Adrenal gland (tissue), 9 donors: ENCODE measurements at regions not wholly inside any gene's neighbourhood (a gene's known extent, or its start where the extent isn't known, plus 50 kb on each side); places are given as distances from the start of the nearest gene placed in this dataset.
"Not testable (repeated sequence)": the region's sequence is repeated elsewhere in the genome, so short reads cannot be mapped to it uniquely, and the experiment has no call there.

Experiments used
- DNase-seq, 7 donors: peaks; one replicate each; pipeline ENCODE4 v3.0.0-alpha.2; 2019 to 2020
- H3K27ac ChIP-seq, 5 donors: fragments of 200-600 bp; sonication (generic) in 4 of 5; 1 replicate in 3 of 5; 2 replicates in 2 of 5; pipeline versions ENCODE4 v1.5.1 to v1.8.0; 2016 to 2020; ENCODE audit warnings: mild to moderate bottlenecking in 1 of 5
- H3K27me3 ChIP-seq: fragments of 200-600 bp; 2 replicates; pipeline ENCODE4 v1.8.0; 2021
- H3K36me3 ChIP-seq, 2 donors: fragments of 200-600 bp; replicated peaks in 1 of 2; 1 replicate in 1 of 2; 2 replicates in 1 of 2; pipeline versions ENCODE4 v1.5.1 to v1.8.0; 2018 to 2022
- H3K4me1 ChIP-seq, 2 donors: fragments of 200-600 bp; replicated peaks in 1 of 2; 1 replicate in 1 of 2; 2 replicates in 1 of 2; pipeline versions ENCODE4 v1.5.1 to v1.8.0; 2018 to 2021
- H3K4me3 ChIP-seq, 4 donors: fragments of 200-600 bp; sonication (generic) in 3 of 4; one replicate each; pipeline ENCODE4 v1.5.1; 2016 to 2018
- H3K9me3 ChIP-seq, 3 donors: fragments of 200-600 bp; sonication (generic) in 1 of 3; replicated peaks in 1 of 3; 1 replicate in 2 of 3; 2 replicates in 1 of 3; pipeline versions ENCODE4 v1.5.1 to v1.8.0; 2016 to 2021
- POLR2A ChIP-seq, 2 donors: fragments of 450-650 bp; IDR thresholded peaks; one replicate each; pipeline ENCODE4 v1.6.1; 2017; ENCODE audit warnings: antibody characterized with exemption in 2 of 2, mild to moderate bottlenecking in 2 of 2, moderate library complexity in 1 of 2
- WGBS, 4 donors: extraction: QIAGEN DNeasy Blood & Tissue Kit in 2 of 4; methylation state at CpG; one replicate each; pipeline versions ENCODE4 v1.1.5 to v1.1.7; 2013 to 2017; 5-methylcytosine and 5-hydroxymethylcytosine counted together
- intact Hi-C, 2 donors: fragments of 100-400 bp; cut with DNase I; formaldehyde crosslinking; loops; one replicate each; pipeline versions ENCODE4 v1.14.1 to v1.15.0; 2022 to 2023
- TF ChIP-seq, protein P1 (sequence below), 6 experiments: fragments of 450-650 bp in 4 of 6; fragments of 200-600 bp in 2 of 6; sonication (generic) in 1 of 6; IDR thresholded peaks; 1 replicate in 5 of 6; 2 replicates in 1 of 6; pipeline versions ENCODE4 v1.5.1 to v1.8.0; 2016 to 2021; ENCODE audit warnings: antibody characterized with exemption in 6 of 6, mild to moderate bottlenecking in 2 of 6, moderate library complexity in 1 of 6
- donor health status: healthy with polysubstance abuse.
- donor health status: Bipolar disorder and iron deficiency.
- donor health status: DM: yes; HTN: yes; CAD: no.
- donor health status: DM: no; HTN: no; CAD: no.
- donor health status: DM: no; HTN: no; CAD: no.

DNA sequence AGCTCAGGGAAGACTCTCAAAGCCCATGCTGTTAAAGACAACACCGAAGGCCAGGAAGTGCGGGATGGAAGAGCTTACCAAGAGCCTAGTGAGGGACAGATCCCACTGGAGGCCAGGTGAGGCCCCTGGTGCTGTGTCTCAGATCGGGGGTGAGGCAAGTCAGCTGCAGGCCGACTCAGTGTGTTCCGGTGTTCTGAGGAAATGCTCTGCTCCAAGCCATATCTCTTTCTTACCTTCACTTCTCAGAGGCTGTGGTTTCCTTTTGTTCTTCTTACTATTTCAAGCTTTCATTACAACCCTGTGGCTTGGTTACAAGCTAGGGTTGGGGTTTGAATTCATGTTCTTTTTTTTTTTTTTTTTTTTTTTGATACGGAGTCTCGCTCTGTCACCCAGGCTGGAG is 114.3 kb upstream of the ZFP64 start:
- TF ChIP-seq, protein P1, sequence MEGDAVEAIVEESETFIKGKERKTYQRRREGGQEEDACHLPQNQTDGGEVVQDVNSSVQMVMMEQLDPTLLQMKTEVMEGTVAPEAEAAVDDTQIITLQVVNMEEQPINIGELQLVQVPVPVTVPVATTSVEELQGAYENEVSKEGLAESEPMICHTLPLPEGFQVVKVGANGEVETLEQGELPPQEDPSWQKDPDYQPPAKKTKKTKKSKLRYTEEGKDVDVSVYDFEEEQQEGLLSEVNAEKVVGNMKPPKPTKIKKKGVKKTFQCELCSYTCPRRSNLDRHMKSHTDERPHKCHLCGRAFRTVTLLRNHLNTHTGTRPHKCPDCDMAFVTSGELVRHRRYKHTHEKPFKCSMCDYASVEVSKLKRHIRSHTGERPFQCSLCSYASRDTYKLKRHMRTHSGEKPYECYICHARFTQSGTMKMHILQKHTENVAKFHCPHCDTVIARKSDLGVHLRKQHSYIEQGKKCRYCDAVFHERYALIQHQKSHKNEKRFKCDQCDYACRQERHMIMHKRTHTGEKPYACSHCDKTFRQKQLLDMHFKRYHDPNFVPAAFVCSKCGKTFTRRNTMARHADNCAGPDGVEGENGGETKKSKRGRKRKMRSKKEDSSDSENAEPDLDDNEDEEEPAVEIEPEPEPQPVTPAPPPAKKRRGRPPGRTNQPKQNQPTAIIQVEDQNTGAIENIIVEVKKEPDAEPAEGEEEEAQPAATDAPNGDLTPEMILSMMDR (IDR thresholded peaks at IDR 0.05), result no peak
- TF ChIP-seq POLR2A (IDR thresholded peaks at IDR 0.05), result no peak
- intact Hi-C loops, result no loop called here
- no peak overlapping the region for H3K4me3 ChIP-seq

DNA sequence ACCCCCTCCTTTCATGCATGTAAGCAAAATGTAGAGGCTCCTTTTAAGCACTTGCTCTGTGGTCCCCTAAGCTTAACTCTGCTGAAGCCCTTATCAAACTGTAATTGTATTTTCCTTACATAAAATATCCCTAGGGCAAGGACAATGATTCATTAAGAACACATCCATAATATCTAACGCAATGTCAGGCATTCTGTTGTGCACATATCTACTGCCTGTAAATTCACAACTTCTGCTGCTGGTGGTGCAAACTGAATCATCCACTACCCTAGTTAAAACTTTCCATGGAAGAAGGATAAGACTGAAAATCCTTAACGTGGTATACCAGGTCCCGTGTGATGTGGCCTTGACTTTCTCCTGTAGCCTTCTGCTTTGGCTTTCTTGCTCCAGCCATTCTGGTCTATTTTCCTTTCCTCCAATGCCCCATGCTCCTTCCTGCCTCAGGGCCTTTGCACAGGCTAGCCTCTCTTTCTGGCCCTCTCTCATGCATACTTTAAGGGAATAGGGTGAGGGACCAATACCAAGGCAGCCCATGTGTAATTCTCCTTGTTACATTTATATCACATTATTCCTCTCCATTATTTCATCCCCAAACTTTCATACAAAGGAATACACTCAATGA is 113.6 kb upstream of the ZFP64 start:
- 40 to 54% (median 48%) methylated on average over 3 of the region's 3 CpGs for WGBS, 4 donors
- Histone ChIP-seq H3K27me3 (no peaks in the 10 kb centered on the region), H3K4me3 (no peak overlapping the region), H3K4me1 (peaks cover 0 to 15% of the 10 kb centered on the region in 2 donors), H3K36me3 (no peaks in the 10 kb centered on the region), H3K9me3 (no peaks in the 10 kb centered on the region), H3K27ac (no peak overlapping the region)
- TF ChIP-seq, protein P1 (IDR thresholded peaks at IDR 0.05), result no peak
- no peak for TF ChIP-seq POLR2A (IDR thresholded peaks at IDR 0.05)
- intact Hi-C loops, result no loop called here
- peak in 3 of 7 donors; percentile 10 to 21 (median 18) for DNase-seq

More for the DNA sequence above, 114.3 kb upstream of the ZFP64 start:
- H3K36me3 ChIP-seq, result no peaks in the 10 kb centered on the region
- H3K27me3 ChIP-seq, result no peaks in the 10 kb centered on the region
- WGBS, 4 donors, result 78 to 97% (median 87%) methylated on average over 7 of the region's 7 CpGs
- no peak overlapping the region for H3K27ac ChIP-seq
- no peaks in the 10 kb centered on the region for H3K9me3 ChIP-seq
- H3K4me1 ChIP-seq, result peaks cover 0 to 15% of the 10 kb centered on the region in 2 donors
- no peak for DNase-seq

DNA sequence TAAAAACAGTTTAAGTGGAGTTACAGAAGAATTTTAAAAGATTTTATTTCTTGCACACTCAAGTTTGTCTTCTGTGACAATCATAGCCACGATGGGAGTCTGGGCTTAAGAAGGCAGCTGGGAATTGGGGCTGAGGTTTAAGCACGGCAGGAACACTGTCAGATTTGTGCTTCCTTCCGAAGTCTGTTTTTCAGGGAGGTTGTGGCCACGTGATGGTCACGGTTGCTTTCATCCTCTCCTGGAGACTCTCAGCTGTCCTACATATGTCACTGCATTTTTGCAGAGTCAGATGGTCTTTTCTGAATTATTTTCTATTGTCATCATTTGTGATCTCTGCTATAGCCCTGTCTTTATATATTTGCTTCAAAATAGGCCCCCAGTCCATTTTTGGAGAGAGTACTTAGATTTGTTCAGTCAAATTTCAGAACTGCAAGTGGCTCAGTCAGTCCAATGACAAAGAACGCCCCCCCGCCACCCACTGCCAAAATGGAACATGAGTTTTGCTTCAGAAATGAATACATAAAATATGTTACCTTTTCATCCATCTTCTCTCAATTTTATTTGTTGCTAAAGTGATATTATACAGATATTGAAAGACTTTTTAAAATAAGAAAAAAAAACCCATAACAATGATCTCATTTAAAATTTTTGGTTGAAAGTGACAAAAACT is 111.8 kb upstream of the ZFP64 start:
- Histone ChIP-seq H3K27me3 (no peaks in the 10 kb centered on the region), H3K36me3 (no peaks in the 10 kb centered on the region), H3K4me3 (no peak overlapping the region), H3K4me1 (peaks cover 0 to 15% of the 10 kb centered on the region in 2 donors), H3K27ac (no peak overlapping the region), H3K9me3 (no peaks in the 10 kb centered on the region)
- intact Hi-C loops, result no loop called here
- WGBS, 4 donors, result 81 to 88% (median 84%) methylated on average over 7 of the region's 7 CpGs
- TF ChIP-seq POLR2A (IDR thresholded peaks at IDR 0.05), result no peak
- TF ChIP-seq, protein P1 (IDR thresholded peaks at IDR 0.05), result no peak
- no peak for DNase-seq

DNA sequence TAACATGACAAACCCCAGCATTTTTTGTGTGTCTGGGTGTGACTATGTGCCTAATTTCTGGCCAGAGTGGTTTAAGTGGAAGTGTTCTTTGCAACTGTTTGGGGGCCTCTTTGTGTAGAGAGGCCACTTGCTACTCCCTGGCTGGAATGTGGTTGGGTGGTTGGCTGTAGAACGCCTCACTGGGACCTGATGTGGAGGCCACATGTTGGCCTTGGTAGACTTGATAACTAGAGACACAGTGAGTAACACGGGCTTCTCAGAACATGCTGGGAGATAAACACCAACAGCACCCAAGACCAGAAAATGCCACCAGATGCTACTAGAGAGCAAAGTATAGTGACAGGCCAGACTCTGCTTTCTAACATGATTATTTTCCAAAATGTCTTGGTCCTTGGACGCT is 111.2 kb upstream of the ZFP64 start:
- Histone ChIP-seq H3K4me3 (no peak overlapping the region), H3K4me1 (peaks cover 0 to 15% of the 10 kb centered on the region in 2 donors), H3K27me3 (no peaks in the 10 kb centered on the region), H3K9me3 (no peaks in the 10 kb centered on the region), H3K27ac (peak overlapping the region in 4 of 5 donors; percentile 24 to 56 (median 35)), H3K36me3 (no peaks in the 10 kb centered on the region)
- TF ChIP-seq, protein P1 (IDR thresholded peaks at IDR 0.05), result no peak
- no peak for TF ChIP-seq POLR2A (IDR thresholded peaks at IDR 0.05)
- WGBS, 4 donors, result 44 to 59% (median 50%) methylated on average over 3 of the region's 3 CpGs
- peak in 5 of 7 donors; percentile 13 to 61 (median 35) for DNase-seq
- intact Hi-C loops, result no loop called here

DNA sequence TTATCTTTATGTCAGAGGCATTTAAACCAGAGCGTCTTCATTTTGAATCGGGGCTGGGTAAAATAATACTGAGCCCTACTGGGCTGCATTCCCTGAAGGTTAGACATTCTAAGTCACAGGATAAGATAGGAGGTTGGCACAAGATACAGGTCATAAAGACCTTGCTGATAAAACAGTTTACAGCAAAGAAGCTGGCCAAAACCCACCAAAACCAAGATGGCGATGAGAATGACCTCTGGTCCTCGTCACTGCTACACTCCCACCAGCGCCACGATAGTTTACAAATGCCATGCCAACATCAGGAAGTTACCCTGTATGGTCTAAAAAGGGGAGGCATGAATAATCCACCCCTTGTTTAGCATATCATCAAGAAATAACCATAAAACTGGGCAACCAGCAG is 110.5 kb upstream of the ZFP64 start:
- H3K9me3 ChIP-seq, H3K36me3 ChIP-seq, intact Hi-C loops, H3K27me3 ChIP-seq: not testable (repeated sequence)
- DNase-seq, result peak in 6 of 7 donors; percentile 28 to 57 (median 40)
- peak overlapping the region in 1 of 4 donors; percentile 28 for H3K4me3 ChIP-seq
- WGBS, 4 donors, result 51 to 64% (median 58%) methylated on average over 6 of the region's 6 CpGs
- H3K27ac ChIP-seq, result peak overlapping the region in 4 of 5 donors; percentile 24 to 56 (median 35)
- peaks cover 0 to 11% of the 10 kb centered on the region in 2 donors for H3K4me1 ChIP-seq
